ENCODE measurements at regions not wholly inside any gene's neighbourhood (a gene's known extent, or its start where the extent isn't known, plus 50 kb on each side); places are given as distances from the start of the nearest gene placed in this dataset.

DNA sequence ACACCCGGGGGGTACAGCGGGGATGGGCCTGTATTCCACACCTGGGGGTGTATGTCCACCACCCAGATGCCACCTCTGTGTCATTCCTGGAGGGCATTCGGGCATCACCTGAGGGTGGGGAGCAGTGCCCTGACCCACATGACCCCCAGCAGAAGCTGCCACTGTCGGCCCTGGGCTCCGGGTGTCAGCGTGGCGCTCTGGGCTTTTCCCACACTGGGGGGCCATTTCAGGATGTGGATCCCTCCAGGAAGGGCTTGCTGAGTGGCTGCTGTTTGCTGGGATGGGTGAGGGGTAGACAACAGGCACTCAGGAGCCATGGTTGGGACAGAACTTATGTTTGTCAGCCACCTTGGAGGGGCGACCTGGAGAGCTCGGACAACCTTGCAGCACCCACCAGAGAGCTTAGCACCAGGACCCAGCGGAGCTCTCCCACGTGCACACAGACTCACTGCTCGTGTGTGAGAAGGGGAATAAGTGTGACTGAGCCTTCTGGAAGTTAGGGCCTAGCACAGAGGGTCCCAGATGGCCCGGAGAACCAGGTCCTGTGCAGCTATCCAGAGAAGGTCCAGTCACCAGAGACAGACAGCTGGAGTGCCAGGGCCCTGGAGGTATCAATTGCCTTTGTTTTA lies 102.7 kb downstream of the METRNL start:
- Histone ChIP-seq H3K27me3 (ENCODE audit: control insufficient read depth in 1 of 2, insufficient read depth in 2 of 2, low read length in 2 of 2) (no peaks in the 10 kb centered on the region), H3K36me3 (ENCODE audit: insufficient read depth, low read length) (no peaks in the 10 kb centered on the region), H3K4me1 (ENCODE audit: insufficient read depth, low read length) (no peaks in the 10 kb centered on the region), H3K4me3 (ENCODE audit: low read length) (no peak overlapping the region), H3K9me3 (ENCODE audit: control insufficient read depth in 1 of 2, insufficient read depth in 1 of 2, low read length in 2 of 2) (no peaks in the 10 kb centered on the region), H3K27ac (ENCODE audit: low read depth in 1 of 2, low read length in 2 of 2) (no peak overlapping the region)
- Mint-ChIP-seq H3K27ac (no peak overlapping the region), H3K36me3 (ENCODE audit: low read depth) (no peaks in the 10 kb centered on the region), H3K9me3 (no peaks in the 10 kb centered on the region), H3K4me1 (ENCODE audit: low read depth) (no peaks in the 10 kb centered on the region), H3K27me3 (no peaks in the 10 kb centered on the region), H3K4me3 (no peak overlapping the region)
- intact Hi-C loops (cut with DNase I, micrococcal nuclease) = no loop called here
- DNase-seq = peak in 2 of 14 experiments; percentile 3 to 30
- CTCF ChIA-PET = no interaction called here
- POLR2A ChIA-PET = no interaction called here
- no peak for TF ChIP-seq CTCF (IDR thresholded peaks at IDR 0.05)
- no peak for ATAC-seq (ENCODE audit: poor library complexity)

- Histone ChIP-seq H3K9me3 (ENCODE audit: control insufficient read depth in 1 of 2, insufficient read depth in 1 of 2, low read length in 2 of 2) (no peaks in the 10 kb centered on the region), H3K27ac (ENCODE audit: low read depth in 1 of 2, low read length in 2 of 2) (no peak overlapping the region), H3K4me1 (ENCODE audit: insufficient read depth, low read length) (no peaks in the 10 kb centered on the region), H3K36me3 (ENCODE audit: insufficient read depth, low read length) (no peaks in the 10 kb centered on the region), H3K27me3 (ENCODE audit: control insufficient read depth in 1 of 2, insufficient read depth in 2 of 2, low read length in 2 of 2) (no peaks in the 10 kb centered on the region), H3K4me3 (ENCODE audit: low read length) (no peak overlapping the region)
- Mint-ChIP-seq H3K27me3 (no peaks in the 10 kb centered on the region), H3K9me3 (no peaks in the 10 kb centered on the region), H3K36me3 (ENCODE audit: low read depth) (no peaks in the 10 kb centered on the region), H3K27ac (no peak overlapping the region), H3K4me3 (no peak overlapping the region), H3K4me1 (ENCODE audit: low read depth) (no peaks in the 10 kb centered on the region)
- ChIA-PET POLR2A (no interaction called here), CTCF (no interaction called here)
- no peak for TF ChIP-seq CTCF (IDR thresholded peaks at IDR 0.05)
- DNase-seq = peak in 1 of 14 experiments; percentile 17
- no peak for ATAC-seq (ENCODE audit: poor library complexity)
- intact Hi-C loops (cut with DNase I, micrococcal nuclease) = no loop called here
Observed at GRCh38 chr17:83182620-83183101, 103.3 kb downstream of the METRNL start.

DNA sequence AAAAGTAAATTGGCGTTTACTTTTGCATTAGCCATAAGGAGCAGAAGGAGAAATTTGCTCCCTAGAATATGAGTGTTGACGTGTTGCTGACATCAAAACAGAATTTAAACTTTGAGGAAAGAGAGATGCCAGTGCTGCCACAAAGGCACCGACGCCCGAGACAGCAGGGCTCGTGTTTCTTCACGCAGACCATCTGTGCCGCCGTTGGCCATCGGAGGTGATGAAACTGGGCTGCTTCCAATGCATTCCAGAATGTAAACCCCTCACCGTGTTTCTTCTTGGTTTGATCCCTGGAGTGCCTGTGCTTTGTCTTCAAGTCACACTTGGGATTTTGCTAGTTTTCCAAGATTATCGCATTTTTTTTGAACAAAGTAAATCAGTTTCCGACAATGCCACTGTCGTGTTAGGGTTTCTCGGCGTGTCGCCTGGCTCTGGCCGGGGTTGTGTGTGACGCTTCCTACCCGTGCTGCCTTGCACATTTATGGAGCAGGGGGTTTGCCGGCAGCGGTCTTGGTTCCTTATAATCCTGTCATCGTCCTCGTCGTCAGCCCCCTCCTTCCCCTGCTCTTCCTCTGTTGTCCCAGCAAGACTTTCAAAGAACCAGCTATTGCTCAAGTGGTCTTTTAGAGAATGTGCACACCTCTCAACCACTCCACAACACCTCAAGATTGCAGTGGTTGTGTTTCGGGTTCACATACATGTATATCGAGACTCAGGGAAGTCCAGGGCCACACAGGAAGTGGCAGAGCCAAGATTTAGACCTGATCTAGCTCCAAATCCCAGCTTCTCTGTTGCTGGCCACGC lies 103.9 kb downstream of the METRNL start:
- intact Hi-C loops (cut with DNase I, micrococcal nuclease) = no loop called here
- Mint-ChIP-seq H3K4me3 (no peak overlapping the region), H3K27me3 (no peaks in the 10 kb centered on the region), H3K36me3 (ENCODE audit: low read depth) (no peaks in the 10 kb centered on the region), H3K27ac (no peak overlapping the region), H3K4me1 (ENCODE audit: low read depth) (no peaks in the 10 kb centered on the region), H3K9me3 (no peaks in the 10 kb centered on the region)
- H3K36me3 ChIP-seq (ENCODE audit: insufficient read depth, low read length) = no peaks in the 10 kb centered on the region
- CTCF ChIA-PET = no interaction called here
- POLR2A ChIA-PET = no interaction called here
- H3K27me3 ChIP-seq (ENCODE audit: control insufficient read depth in 1 of 2, insufficient read depth in 2 of 2, low read length in 2 of 2) = no peaks in the 10 kb centered on the region
- no peak overlapping the region for H3K4me3 ChIP-seq (ENCODE audit: low read length)
- H3K4me1 ChIP-seq (ENCODE audit: insufficient read depth, low read length) = no peaks in the 10 kb centered on the region
- DNase-seq = peak in 2 of 14 experiments; percentile 3 to 11
- no peak overlapping the region for H3K27ac ChIP-seq (ENCODE audit: low read depth in 1 of 2, low read length in 2 of 2)
- ATAC-seq (ENCODE audit: poor library complexity) = no peak
- no peak for TF ChIP-seq CTCF (IDR thresholded peaks at IDR 0.05)
- H3K9me3 ChIP-seq (ENCODE audit: control insufficient read depth in 1 of 2, insufficient read depth in 1 of 2, low read length in 2 of 2) = no peaks in the 10 kb centered on the region

Data from CD4-positive, alpha-beta T cell (primary cell).